Caco-2 (cell line): ENCODE measurements at regions not wholly inside any gene's neighbourhood (a gene's known extent, or its start where the extent isn't known, plus 50 kb on each side); places are given as distances from the start of the nearest gene placed in this dataset.

Experiments used
- BruUV-seq: library from RNA; stranded (reverse); fragments of 400-500 nt; replicated peaks from 2 replicates; lab custom pipeline; 2021; lab: Mats Ljungman, UMichigan
- CTCF ChIA-PET: fragments of 300-600 bp; sonication (Branson Sonifier 250); formaldehyde crosslinking; loops from one replicate; lab custom pipeline; 2022; ENCODE audit warnings: antibody characterized with exemption; lab: Charles Lee
- POLR2A ChIA-PET: fragments of 300-600 bp; sonication (Branson Sonifier 250); formaldehyde crosslinking; loops from one replicate; lab custom pipeline; 2022; ENCODE audit warnings: antibody characterized with exemption; lab: Charles Lee
- DNase-seq, 2 experiments: peaks; one replicate each; pipeline versions ENCODE4 v3.0.0 to v3.0.0-alpha.2; 2020 to 2022
- H3K27me3 ChIP-seq: replicated peaks from 2 replicates; pipeline ENCODE4 v1.6.0; 2011; ENCODE audit warnings: low read length; ENCODE audit not compliant: control insufficient read depth, insufficient read depth
- H3K36me3 ChIP-seq: 2 replicates; pipeline ENCODE4 v1.5.1; 2011; ENCODE audit warnings: low read length; ENCODE audit not compliant: control insufficient read depth, insufficient read depth
- H3K4me1 ChIP-seq: fragments of 250-450 bp; sonication (Bioruptor Pico); 2 replicates; pipeline ENCODE4 v1.5.1; 2020; ENCODE audit warnings: mild to moderate bottlenecking
- H3K4me3 ChIP-seq: 2 replicates; pipeline ENCODE4 v1.5.1; 2011; ENCODE audit warnings: low read depth, mild to moderate bottlenecking, control low read depth, low read length
- H3K9me3 ChIP-seq: fragments of 250-450 bp; sonication (Bioruptor Pico); 2 replicates; pipeline ENCODE4 v1.5.1; 2020; ENCODE audit warnings: mild to moderate bottlenecking, moderate library complexity
- H3K27ac Mint-ChIP-seq: one replicate; pipeline ENCODE4 v1.8.0; 2022; ENCODE audit warnings: mixed read lengths; ENCODE audit not compliant: unreplicated experiment
- H3K27me3 Mint-ChIP-seq: one replicate; pipeline ENCODE4 v1.8.0; 2022; ENCODE audit warnings: mixed read lengths; ENCODE audit not compliant: insufficient read depth, unreplicated experiment
- H3K36me3 Mint-ChIP-seq: one replicate; pipeline ENCODE4 v1.8.0; 2022; ENCODE audit warnings: mild to moderate bottlenecking, mixed read lengths; ENCODE audit not compliant: insufficient read depth, unreplicated experiment
- H3K4me1 Mint-ChIP-seq: one replicate; pipeline ENCODE4 v1.8.0; 2022; ENCODE audit warnings: low read depth, mixed read lengths; ENCODE audit not compliant: unreplicated experiment
- H3K4me3 Mint-ChIP-seq: one replicate; pipeline ENCODE4 v1.8.0; 2022; ENCODE audit warnings: mild to moderate bottlenecking, moderate library complexity, mixed read lengths; ENCODE audit not compliant: unreplicated experiment
- H3K9me3 Mint-ChIP-seq: one replicate; pipeline ENCODE4 v1.8.0; 2022; ENCODE audit warnings: mixed read lengths; ENCODE audit not compliant: unreplicated experiment
- CTCF ChIP-seq, 2 experiments: fragments of 200-600 bp in 1 of 2; IDR thresholded peaks; 1 replicate in 1 of 2; 2 replicates in 1 of 2; pipeline versions ENCODE4 v1.5.1 to v1.8.0; 2011 to 2022; ENCODE audit warnings: antibody characterized with exemption in 1 of 2, control low read depth in 1 of 2, inconsistent platforms in 1 of 2, low read depth in 1 of 2, low read length in 1 of 2, mild to moderate bottlenecking in 1 of 2, moderate library complexity in 1 of 2; ENCODE audit not compliant: insufficient read depth in 1 of 2, severe bottlenecking in 1 of 2, unreplicated experiment in 1 of 2
- intact Hi-C: fragments of 100-400 bp; cut with micrococcal nuclease; formaldehyde crosslinking; loops from one replicate; pipeline ENCODE4 v1.10.0; 2022; ENCODE audit not compliant: unreplicated experiment

GRCh38 chr3:194869482-194870169 lies 183.9 kb downstream of the FAM43A start:
- intact Hi-C loops, result loop anchor here (2.0 to 10.0 kb wide), 2 partner anchors 83 to 185 kb away; partner anchors contain the start of gene FAM43A
- POLR2A ChIA-PET, result no interaction called here

GRCh38 chr3:194870394-194871110 lies 184.9 kb downstream of the FAM43A start:
- Histone ChIP-seq H3K36me3 (no peaks in the 10 kb centered on the region), H3K9me3 (no peaks in the 10 kb centered on the region), H3K4me3 (no peak overlapping the region), H3K4me1 (peaks cover 28% of the 10 kb centered on the region), H3K27me3 (no peaks in the 10 kb centered on the region)
- H3K4me3 Mint-ChIP-seq, result no peak overlapping the region
- DNase-seq, result peak; percentile 36 to 46
- peaks cover 7% of the 10 kb centered on the region for H3K36me3 Mint-ChIP-seq
- H3K4me1 Mint-ChIP-seq, result peaks cover 19% of the 10 kb centered on the region
- TF ChIP-seq CTCF (IDR thresholded peaks at IDR 0.05; ENCODE audit: insufficient read depth in 1 of 2, low read depth in 1 of 2, low read length in 1 of 2, severe bottlenecking in 1 of 2, unreplicated experiment in 1 of 2), result no peak
- intact Hi-C loops, result loop anchor here (2.0 to 10.0 kb wide), 2 partner anchors 82 to 186 kb away; partner anchors contain the start of gene FAM43A
- no TSS peak for BruUV-seq
- no peak overlapping the region for H3K27ac Mint-ChIP-seq
- H3K27me3 Mint-ChIP-seq, result no peaks in the 10 kb centered on the region
- CTCF ChIA-PET, result interaction anchor here (0.5 to 1.9 kb wide), 2 partner anchors 130 to 188 kb away, joined by 6 to 11 read pairs; no protein-coding TSS in a partner anchor
- H3K9me3 Mint-ChIP-seq, result peaks cover 14% of the 10 kb centered on the region
- POLR2A ChIA-PET, result no interaction called here

More at GRCh38 chr3:194869482-194870169, 183.9 kb downstream of the FAM43A start:
- peaks cover 28% of the 10 kb centered on the region for H3K4me1 ChIP-seq
- no peaks in the 10 kb centered on the region for H3K9me3 ChIP-seq
- no peak overlapping the region for H3K27ac Mint-ChIP-seq
- no TSS peak for BruUV-seq
- H3K9me3 Mint-ChIP-seq, result peaks cover 14% of the 10 kb centered on the region
- H3K4me1 Mint-ChIP-seq, result peaks cover 19% of the 10 kb centered on the region
- H3K4me3 ChIP-seq, result no peak overlapping the region
- H3K27me3 Mint-ChIP-seq, result no peaks in the 10 kb centered on the region
- no peak overlapping the region for H3K4me3 Mint-ChIP-seq
- CTCF ChIA-PET, result no interaction called here
- TF ChIP-seq CTCF (IDR thresholded peaks at IDR 0.05; ENCODE audit: insufficient read depth in 1 of 2, low read depth in 1 of 2, low read length in 1 of 2, severe bottlenecking in 1 of 2, unreplicated experiment in 1 of 2), result no peak
- no peaks in the 10 kb centered on the region for H3K36me3 ChIP-seq
- peaks cover 7% of the 10 kb centered on the region for H3K36me3 Mint-ChIP-seq
- H3K27me3 ChIP-seq, result no peaks in the 10 kb centered on the region
- peak in 1 of 2 experiments; percentile 8 for DNase-seq

- POLR2A ChIA-PET, result no interaction called here
Observed at GRCh38 chr3:194871143-194871863, 185.6 kb downstream of the FAM43A start.

More at GRCh38 chr3:194871143-194871863, 185.6 kb downstream of the FAM43A start:
- Mint-ChIP-seq H3K27me3 (no peaks in the 10 kb centered on the region), H3K4me3 (no peak overlapping the region), H3K9me3 (peaks cover 14% of the 10 kb centered on the region), H3K4me1 (peaks cover 19% of the 10 kb centered on the region), H3K36me3 (peaks cover 7% of the 10 kb centered on the region), H3K27ac (no peak overlapping the region)
- Histone ChIP-seq H3K4me3 (no peak overlapping the region), H3K4me1 (peaks cover 28% of the 10 kb centered on the region), H3K9me3 (no peaks in the 10 kb centered on the region), H3K36me3 (no peaks in the 10 kb centered on the region), H3K27me3 (no peaks in the 10 kb centered on the region)
- CTCF ChIA-PET, result interaction anchor here (0.5 to 1.9 kb wide), 3 partner anchors 130 to 189 kb away, joined by 3 to 11 read pairs (median 6); no protein-coding TSS in a partner anchor
- DNase-seq, result peak; percentile 72 to 82
- no peak for TF ChIP-seq CTCF (IDR thresholded peaks at IDR 0.05; ENCODE audit: insufficient read depth in 1 of 2, low read depth in 1 of 2, low read length in 1 of 2, severe bottlenecking in 1 of 2, unreplicated experiment in 1 of 2)
- intact Hi-C loops, result loop anchor here (2.0 to 10.0 kb wide), 2 partner anchors 81 to 187 kb away; partner anchors contain the start of gene FAM43A
- BruUV-seq, result no TSS peak
